K562 (cell line): ENCODE measurements at regions not wholly inside any gene's neighbourhood (a gene's known extent, or its start where the extent isn't known, plus 50 kb on each side); places are given as distances from the start of the nearest gene placed in this dataset.

Experiments
- ATAC-seq: fragments of 200-7000 bp; cut with Tn5 transposase; 3 replicates; pipeline ENCODE4 v1.9.1; 2020; ENCODE audit warnings: moderate library complexity
- BruUV-seq: library from RNA; stranded (reverse); fragments of 400-500 nt; replicated peaks from 2 replicates; lab custom pipeline; 2021; lab: Mats Ljungman, UMichigan
- CTCF ChIA-PET: fragments of 300-600 bp; formaldehyde crosslinking; extraction: SDS; loops from one replicate; lab custom pipeline; 2021; ENCODE audit warnings: low intra/inter-chr PET ratio; lab: Yijun Ruan, JAX
- POLR2A ChIA-PET: fragments of 300-600, 350-650 bp; sonication (Branson Sonifier 250); formaldehyde crosslinking; extraction: SDS; loops from one replicate; lab custom pipeline; 2021; ENCODE audit warnings: antibody characterized with exemption, inconsistent platforms; lab: Yijun Ruan, JAX
- DNase-seq, 4 experiments: peaks; one replicate each; pipeline versions ENCODE4 v3.0.0 to v3.0.0-alpha.2; 2011 to 2018; ENCODE audit warnings: low spot score in 3 of 4, mixed read lengths in 3 of 4; ENCODE audit errors: extremely low read depth in 1 of 4
- FAIRE-seq: peaks from 2 replicates; lab custom pipeline; 2011; peaks lifted over from hg19 to GRCh38; lab: Jason Lieb, UNC
- H2AFZ ChIP-seq: 2 replicates; pipeline ENCODE4 v1.6.0; 2011; ENCODE audit warnings: low read depth, low read length, control low read depth, inconsistent platforms
- H3K27ac ChIP-seq: fragments of 200-600 bp; 3 replicates; pipeline ENCODE4 v1.8.0; 2011; ENCODE audit warnings: low read depth, mild to moderate bottlenecking, control low read depth, inconsistent platforms, low read length, moderate library complexity, mixed read lengths; ENCODE audit errors: extremely low read depth
- H3K27me3 ChIP-seq, 2 experiments: fragments of 300-600 bp in 1 of 2; 2 replicates in 1 of 2; 3 replicates in 1 of 2; pipeline versions ENCODE4 v1.6.0 to v1.8.0; 2011; ENCODE audit warnings: inconsistent platforms in 2 of 2, low read length in 2 of 2, mild to moderate bottlenecking in 1 of 2, mixed read lengths in 1 of 2, moderate library complexity in 1 of 2; ENCODE audit not compliant: control insufficient read depth in 2 of 2, insufficient read depth in 2 of 2
- H3K36me3 ChIP-seq: fragments of 300-600 bp; 3 replicates; pipeline ENCODE4 v1.8.0; 2011; ENCODE audit warnings: mild to moderate bottlenecking, low read length, inconsistent platforms; ENCODE audit not compliant: control insufficient read depth, insufficient read depth
- H3K4me1 ChIP-seq, 2 experiments: fragments of 200-600 bp in 1 of 2; replicated peaks in 1 of 2; 2 replicates in 1 of 2; 3 replicates in 1 of 2; pipeline versions ENCODE4 v1.5.1 to v1.8.0; 2011; ENCODE audit warnings: inconsistent platforms in 2 of 2, low read length in 2 of 2, mild to moderate bottlenecking in 1 of 2, mixed read lengths in 1 of 2, moderate library complexity in 1 of 2; ENCODE audit not compliant: control insufficient read depth in 2 of 2, insufficient read depth in 2 of 2
- H3K4me2 ChIP-seq: 2 replicates; pipeline ENCODE4 v1.6.1; 2011; ENCODE audit warnings: low read length, control low read depth, inconsistent platforms, mixed read lengths; ENCODE audit not compliant: insufficient read depth
- H3K4me3 ChIP-seq: fragments of 200-600 bp; sonication (generic), shearing (Covaris generic); 2 replicates; pipeline ENCODE4 v1.5.1; 2016; ENCODE audit warnings: control low read depth, inconsistent platforms
- H3K79me2 ChIP-seq: fragments of 200-600 bp; 3 replicates; pipeline ENCODE4 v1.8.0; 2011; ENCODE audit warnings: low read length, inconsistent platforms; ENCODE audit not compliant: control insufficient read depth, insufficient read depth
- H3K9ac ChIP-seq, 2 experiments: 2 replicates each; pipeline versions ENCODE4 v1.6.0 to v1.6.1; 2011; ENCODE audit warnings: low read depth in 2 of 2, low read length in 2 of 2, control low read depth in 1 of 2, inconsistent platforms in 1 of 2, mild to moderate bottlenecking in 1 of 2, mixed read lengths in 1 of 2; ENCODE audit not compliant: insufficient read depth in 1 of 2
- H3K9me1 ChIP-seq: one replicate; pipeline ENCODE4 v1.6.0; 2011; ENCODE audit warnings: inconsistent platforms, mild to moderate bottlenecking, low read length, moderate library complexity; ENCODE audit not compliant: control insufficient read depth, insufficient read depth
- H3K9me3 ChIP-seq: replicated peaks from 2 replicates; pipeline ENCODE4 v1.5.1; 2011; ENCODE audit warnings: low read depth, low read length, inconsistent platforms; ENCODE audit not compliant: control insufficient read depth, insufficient read depth
- H4K20me1 ChIP-seq: replicated peaks from 2 replicates; pipeline ENCODE4 v1.6.1; 2011; ENCODE audit warnings: low read length, inconsistent platforms, mixed read lengths; ENCODE audit not compliant: control insufficient read depth, insufficient read depth
- GABPA ChIP-seq: fragments of 200-800 bp; sonication (Bioruptor generic); conservative IDR thresholded peaks from 2 replicates; pipeline ENCODE4 v1.6.1; 2016; ENCODE audit warnings: low read depth, missing genetic modification characterization, missing compliant biosample characterization
- NR2C2 ChIP-seq, 2 experiments: fragments of 200-800 bp in 1 of 2; sonication (Bioruptor generic) in 1 of 2; sonication (generic) in 1 of 2; formaldehyde crosslinking in 1 of 2; IDR thresholded peaks; 2 replicates each; pipeline versions ENCODE4 v1.6.1 to v1.8.0; 2016 to 2022; ENCODE audit warnings: mild to moderate bottlenecking in 1 of 2, missing compliant biosample characterization in 1 of 2, missing genetic modification characterization in 1 of 2, missing genetic modification reagents in 1 of 2
- RB1 ChIP-seq: fragments of 450-650 bp; IDR thresholded peaks from 2 replicates; pipeline ENCODE4 v1.6.1; 2017; ENCODE audit warnings: low read depth, mild to moderate bottlenecking
- ZNF184 ChIP-seq: sonication (generic); formaldehyde crosslinking; IDR thresholded peaks from 2 replicates; pipeline ENCODE4 v1.5.0; 2020; ENCODE audit warnings: missing genetic modification reagents
- WGBS: fragments of 100-300 bp; shearing (Covaris generic); methylation state at CpG from one replicate; pipeline ENCODE4 v1.1.6; 2016; ENCODE audit warnings: low coverage, mixed read lengths; ENCODE audit not compliant: insufficient coverage; ENCODE audit errors: missing lambda C conversion rate; 5-methylcytosine and 5-hydroxymethylcytosine counted together
- in situ Hi-C: fragments of 300-500 bp; cut with MboI; formaldehyde crosslinking; loops from 4 replicates; pipeline ENCODE4 v1.15.0; 2018; ENCODE audit warnings: inconsistent platforms, mixed read lengths
- intact Hi-C: fragments of 100-400 bp; cut with micrococcal nuclease; formaldehyde crosslinking; loops from 2 replicates; pipeline ENCODE4 v1.14.2; 2022
- TF ChIP-seq, protein P1 (sequence below): fragments of 200-600 bp; sonication (generic); IDR thresholded peaks from one replicate; pipeline ENCODE4 v1.6.1; 2012; ENCODE audit warnings: mild to moderate bottlenecking, low read depth, low read length, inconsistent platforms

DNA sequence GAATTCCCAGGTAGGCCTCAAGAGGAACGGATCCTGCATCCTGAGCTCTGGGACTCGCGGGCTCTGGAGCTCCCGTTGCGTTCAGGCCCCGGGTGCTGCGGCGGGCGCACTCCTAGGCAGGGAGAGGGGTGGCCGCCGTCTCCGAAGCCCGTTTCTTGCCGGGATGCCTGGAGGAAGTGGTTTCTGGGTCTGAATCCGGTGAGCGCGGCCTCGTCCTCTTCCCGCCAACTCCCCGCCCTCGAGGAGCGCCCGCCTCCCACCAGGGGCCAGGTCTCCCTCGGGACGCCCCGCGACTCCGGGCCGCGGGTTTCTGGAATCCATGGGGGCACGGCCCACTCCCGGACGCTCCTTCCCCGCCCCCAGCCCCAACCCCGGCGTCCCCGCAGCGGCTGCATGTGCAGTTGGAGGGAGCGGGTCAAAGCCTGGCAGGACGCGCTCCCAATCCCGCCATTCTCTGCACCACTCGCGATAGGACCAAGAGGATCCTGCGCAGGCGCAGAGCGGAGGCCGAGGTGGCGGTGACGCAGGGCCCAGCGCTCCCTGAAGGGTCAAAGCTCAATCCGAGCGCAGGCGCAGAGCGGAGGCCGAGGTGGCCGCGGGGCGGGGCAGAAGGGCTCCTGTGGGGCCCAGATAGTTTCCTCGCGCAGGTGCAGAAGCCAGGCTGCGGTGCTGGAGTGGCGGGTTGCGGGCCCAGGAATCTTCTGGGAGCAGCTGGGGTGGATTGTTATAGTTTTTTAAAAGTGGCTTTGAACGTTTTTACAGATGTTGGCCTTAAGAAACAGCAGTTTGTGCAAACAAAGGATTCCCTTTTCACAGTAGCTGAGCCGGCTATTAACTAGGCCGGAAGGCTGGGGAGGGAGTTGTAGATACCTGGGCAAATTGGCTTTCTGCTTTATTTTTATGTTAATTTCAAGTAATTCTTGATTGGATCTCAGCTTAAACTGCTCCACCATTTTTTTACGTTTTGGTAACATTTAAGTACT, 796.4 kb downstream of the AACS start:
- BruUV-seq = no TSS peak
- WGBS = under 1% methylated on average over 37 of the region's 68 CpGs
- no peak overlapping the region for H3K27ac ChIP-seq
- no peak for TF ChIP-seq RB1
- TF ChIP-seq NR2C2 (CRISPR knock-in tag; IDR thresholded peaks at IDR 0.05) = no peak
- TF ChIP-seq NR2C2 (tag; IDR thresholded peaks at IDR 0.05) = peak; percentile 84
- TF ChIP-seq, protein P1, sequence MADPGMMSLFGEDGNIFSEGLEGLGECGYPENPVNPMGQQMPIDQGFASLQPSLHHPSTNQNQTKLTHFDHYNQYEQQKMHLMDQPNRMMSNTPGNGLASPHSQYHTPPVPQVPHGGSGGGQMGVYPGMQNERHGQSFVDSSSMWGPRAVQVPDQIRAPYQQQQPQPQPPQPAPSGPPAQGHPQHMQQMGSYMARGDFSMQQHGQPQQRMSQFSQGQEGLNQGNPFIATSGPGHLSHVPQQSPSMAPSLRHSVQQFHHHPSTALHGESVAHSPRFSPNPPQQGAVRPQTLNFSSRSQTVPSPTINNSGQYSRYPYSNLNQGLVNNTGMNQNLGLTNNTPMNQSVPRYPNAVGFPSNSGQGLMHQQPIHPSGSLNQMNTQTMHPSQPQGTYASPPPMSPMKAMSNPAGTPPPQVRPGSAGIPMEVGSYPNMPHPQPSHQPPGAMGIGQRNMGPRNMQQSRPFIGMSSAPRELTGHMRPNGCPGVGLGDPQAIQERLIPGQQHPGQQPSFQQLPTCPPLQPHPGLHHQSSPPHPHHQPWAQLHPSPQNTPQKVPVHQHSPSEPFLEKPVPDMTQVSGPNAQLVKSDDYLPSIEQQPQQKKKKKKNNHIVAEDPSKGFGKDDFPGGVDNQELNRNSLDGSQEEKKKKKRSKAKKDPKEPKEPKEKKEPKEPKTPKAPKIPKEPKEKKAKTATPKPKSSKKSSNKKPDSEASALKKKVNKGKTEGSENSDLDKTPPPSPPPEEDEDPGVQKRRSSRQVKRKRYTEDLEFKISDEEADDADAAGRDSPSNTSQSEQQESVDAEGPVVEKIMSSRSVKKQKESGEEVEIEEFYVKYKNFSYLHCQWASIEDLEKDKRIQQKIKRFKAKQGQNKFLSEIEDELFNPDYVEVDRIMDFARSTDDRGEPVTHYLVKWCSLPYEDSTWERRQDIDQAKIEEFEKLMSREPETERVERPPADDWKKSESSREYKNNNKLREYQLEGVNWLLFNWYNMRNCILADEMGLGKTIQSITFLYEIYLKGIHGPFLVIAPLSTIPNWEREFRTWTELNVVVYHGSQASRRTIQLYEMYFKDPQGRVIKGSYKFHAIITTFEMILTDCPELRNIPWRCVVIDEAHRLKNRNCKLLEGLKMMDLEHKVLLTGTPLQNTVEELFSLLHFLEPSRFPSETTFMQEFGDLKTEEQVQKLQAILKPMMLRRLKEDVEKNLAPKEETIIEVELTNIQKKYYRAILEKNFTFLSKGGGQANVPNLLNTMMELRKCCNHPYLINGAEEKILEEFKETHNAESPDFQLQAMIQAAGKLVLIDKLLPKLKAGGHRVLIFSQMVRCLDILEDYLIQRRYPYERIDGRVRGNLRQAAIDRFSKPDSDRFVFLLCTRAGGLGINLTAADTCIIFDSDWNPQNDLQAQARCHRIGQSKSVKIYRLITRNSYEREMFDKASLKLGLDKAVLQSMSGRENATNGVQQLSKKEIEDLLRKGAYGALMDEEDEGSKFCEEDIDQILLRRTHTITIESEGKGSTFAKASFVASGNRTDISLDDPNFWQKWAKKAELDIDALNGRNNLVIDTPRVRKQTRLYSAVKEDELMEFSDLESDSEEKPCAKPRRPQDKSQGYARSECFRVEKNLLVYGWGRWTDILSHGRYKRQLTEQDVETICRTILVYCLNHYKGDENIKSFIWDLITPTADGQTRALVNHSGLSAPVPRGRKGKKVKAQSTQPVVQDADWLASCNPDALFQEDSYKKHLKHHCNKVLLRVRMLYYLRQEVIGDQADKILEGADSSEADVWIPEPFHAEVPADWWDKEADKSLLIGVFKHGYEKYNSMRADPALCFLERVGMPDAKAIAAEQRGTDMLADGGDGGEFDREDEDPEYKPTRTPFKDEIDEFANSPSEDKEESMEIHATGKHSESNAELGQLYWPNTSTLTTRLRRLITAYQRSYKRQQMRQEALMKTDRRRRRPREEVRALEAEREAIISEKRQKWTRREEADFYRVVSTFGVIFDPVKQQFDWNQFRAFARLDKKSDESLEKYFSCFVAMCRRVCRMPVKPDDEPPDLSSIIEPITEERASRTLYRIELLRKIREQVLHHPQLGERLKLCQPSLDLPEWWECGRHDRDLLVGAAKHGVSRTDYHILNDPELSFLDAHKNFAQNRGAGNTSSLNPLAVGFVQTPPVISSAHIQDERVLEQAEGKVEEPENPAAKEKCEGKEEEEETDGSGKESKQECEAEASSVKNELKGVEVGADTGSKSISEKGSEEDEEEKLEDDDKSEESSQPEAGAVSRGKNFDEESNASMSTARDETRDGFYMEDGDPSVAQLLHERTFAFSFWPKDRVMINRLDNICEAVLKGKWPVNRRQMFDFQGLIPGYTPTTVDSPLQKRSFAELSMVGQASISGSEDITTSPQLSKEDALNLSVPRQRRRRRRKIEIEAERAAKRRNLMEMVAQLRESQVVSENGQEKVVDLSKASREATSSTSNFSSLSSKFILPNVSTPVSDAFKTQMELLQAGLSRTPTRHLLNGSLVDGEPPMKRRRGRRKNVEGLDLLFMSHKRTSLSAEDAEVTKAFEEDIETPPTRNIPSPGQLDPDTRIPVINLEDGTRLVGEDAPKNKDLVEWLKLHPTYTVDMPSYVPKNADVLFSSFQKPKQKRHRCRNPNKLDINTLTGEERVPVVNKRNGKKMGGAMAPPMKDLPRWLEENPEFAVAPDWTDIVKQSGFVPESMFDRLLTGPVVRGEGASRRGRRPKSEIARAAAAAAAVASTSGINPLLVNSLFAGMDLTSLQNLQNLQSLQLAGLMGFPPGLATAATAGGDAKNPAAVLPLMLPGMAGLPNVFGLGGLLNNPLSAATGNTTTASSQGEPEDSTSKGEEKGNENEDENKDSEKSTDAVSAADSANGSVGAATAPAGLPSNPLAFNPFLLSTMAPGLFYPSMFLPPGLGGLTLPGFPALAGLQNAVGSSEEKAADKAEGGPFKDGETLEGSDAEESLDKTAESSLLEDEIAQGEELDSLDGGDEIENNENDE = no peak
- TF ChIP-seq GABPA (tag) = peak; percentile 34
- TF ChIP-seq ZNF184 (CRISPR knock-in tag) = no peak

More for the DNA sequence above, 796.4 kb downstream of the AACS start:
- Histone ChIP-seq H3K9ac (no peak overlapping the region), H3K4me1 (no peaks in the 10 kb centered on the region), H3K4me3 (no peak overlapping the region), H4K20me1 (no peaks in the 10 kb centered on the region), H2AFZ (no peak overlapping the region), H3K9me3 (no peaks in the 10 kb centered on the region), H3K4me2 (no peak overlapping the region), H3K27me3 (no peaks in the 10 kb centered on the region), H3K9me1 (no peaks in the 10 kb centered on the region), H3K79me2 (no peaks in the 10 kb centered on the region), H3K36me3 (no peaks in the 10 kb centered on the region)
- intact Hi-C loops = no loop called here
- in situ Hi-C loops = no loop called here
- ChIA-PET CTCF (no interaction called here), POLR2A (no interaction called here)
- ATAC-seq (peak; percentile 73), DNase-seq (peak; percentile 17 to 41 (median 30)), FAIRE-seq (no peak)
